HCT116 (cell line): ENCODE measurements at regions not wholly inside any gene's neighbourhood (a gene's known extent, or its start where the extent isn't known, plus 50 kb on each side); places are given as distances from the start of the nearest gene placed in this dataset.

ENCODE experiments used
- ATAC-seq: fragments of 200-7000 bp; cut with Tn5 transposase; 2 replicates; pipeline ENCODE4 v1.9.1; 2020; ENCODE audit warnings: mild to moderate bottlenecking, moderate library complexity
- BruUV-seq: library from RNA; stranded (reverse); fragments of 400-500 nt; replicated peaks from 2 replicates; lab custom pipeline; 2021; lab: Mats Ljungman, UMichigan
- CTCF ChIA-PET: fragments of 300-600 bp; sonication (Branson Sonifier 250); formaldehyde crosslinking; loops from one replicate; lab custom pipeline; 2021; ENCODE audit warnings: antibody characterized with exemption; lab: Charles Lee
- POLR2A ChIA-PET: fragments of 300-600, 350-600 bp; sonication (Branson Sonifier 250); formaldehyde crosslinking; loops from one replicate; lab custom pipeline; 2021; ENCODE audit warnings: antibody characterized with exemption; lab: Charles Lee
- RAD21 ChIA-PET, 2 experiments: fragments of 300-600 bp; sonication (Branson Sonifier 250); formaldehyde crosslinking; loops; one replicate each; lab custom pipeline; 2023; ENCODE audit warnings: low total read pairs in 2 of 2; ENCODE audit not compliant: uncharacterized antibody in 2 of 2, unreplicated experiment in 2 of 2, low non-redundant PET in 1 of 2; lab: Charles Lee
- DNase-seq: peaks from one replicate; pipeline ENCODE4 v3.0.0-alpha.2; 2010; ENCODE audit warnings: low read depth, low spot score
- H2AFZ ChIP-seq: fragments of 200-600 bp; shearing (Covaris generic), sonication (generic); 2 replicates; pipeline ENCODE4 v1.6.1; 2017; ENCODE audit warnings: low read depth, mixed run types, mixed read lengths, antibody characterized with exemption, low read length; ENCODE audit not compliant: poor library complexity, severe bottlenecking
- H3K27ac ChIP-seq: 2 replicates; pipeline ENCODE4 v1.5.1; 2012; ENCODE audit warnings: low read depth, low read length
- H3K27me3 ChIP-seq: fragments of 200-600 bp; sonication (generic); 2 replicates; pipeline ENCODE4 v1.6.1; 2016; ENCODE audit warnings: mixed run types, low read length, mixed read lengths; ENCODE audit not compliant: insufficient read depth
- H3K36me3 ChIP-seq, 2 experiments: fragments of 200-500 bp in 1 of 2; fragments of 200-600 bp in 1 of 2; sonication (Bioruptor generic) in 1 of 2; sonication (generic) in 1 of 2; 2 replicates each; pipeline versions ENCODE4 v1.5.1 to v1.6.1; 2014 to 2016; ENCODE audit warnings: low read length in 2 of 2, inconsistent platforms in 1 of 2, mixed read lengths in 1 of 2, mixed run types in 1 of 2; ENCODE audit not compliant: insufficient read depth in 2 of 2, control insufficient read depth in 1 of 2
- H3K4me1 ChIP-seq, 2 experiments: fragments of 200-600 bp in 1 of 2; sonication (generic) in 1 of 2; 2 replicates each; pipeline versions ENCODE4 v1.5.1 to v1.6.1; 2012 to 2017; ENCODE audit warnings: low read length in 2 of 2, inconsistent platforms in 1 of 2, mild to moderate bottlenecking in 1 of 2, mixed read lengths in 1 of 2, mixed run types in 1 of 2, moderate library complexity in 1 of 2; ENCODE audit not compliant: insufficient read depth in 2 of 2, control insufficient read depth in 1 of 2
- H3K4me2 ChIP-seq: fragments of 200-600 bp; sonication (generic); 2 replicates; pipeline ENCODE4 v1.6.1; 2017; ENCODE audit warnings: mixed run types, low read length, mixed read lengths
- H3K4me3 ChIP-seq, 2 experiments: fragments of 200-600 bp in 1 of 2; sonication (generic) in 1 of 2; replicated peaks in 1 of 2; 2 replicates each; pipeline ENCODE4 v1.5.1; 2011 to 2016; ENCODE audit warnings: low read length in 2 of 2, control low read depth in 1 of 2, low read depth in 1 of 2, mild to moderate bottlenecking in 1 of 2, mixed read lengths in 1 of 2, mixed run types in 1 of 2
- H3K79me2 ChIP-seq: fragments of 200-600 bp; sonication (generic); 2 replicates; pipeline ENCODE4 v1.6.1; 2017; ENCODE audit warnings: mild to moderate bottlenecking, mixed run types, low read length, moderate library complexity, mixed read lengths; ENCODE audit not compliant: insufficient read depth
- H3K9ac ChIP-seq: fragments of 200-600 bp; sonication (generic); 2 replicates; pipeline ENCODE4 v1.6.1; 2016; ENCODE audit warnings: low read length, mixed read lengths
- H3K9me2 ChIP-seq: fragments of 200-600 bp; sonication (generic), shearing (Covaris generic); 2 replicates; pipeline ENCODE4 v1.6.1; 2017; ENCODE audit warnings: mixed run types, mild to moderate bottlenecking, moderate library complexity; ENCODE audit not compliant: insufficient read depth
- H3K9me3 ChIP-seq, 2 experiments: fragments of 200-500 bp in 1 of 2; fragments of 200-600 bp in 1 of 2; sonication (Bioruptor generic) in 1 of 2; sonication (generic) in 1 of 2; 2 replicates each; pipeline ENCODE4 v1.6.1; 2014 to 2017; ENCODE audit warnings: low read length in 2 of 2, mixed read lengths in 2 of 2, inconsistent platforms in 1 of 2, low read depth in 1 of 2, mild to moderate bottlenecking in 1 of 2, mixed run types in 1 of 2, moderate library complexity in 1 of 2; ENCODE audit not compliant: control insufficient read depth in 1 of 2, insufficient read depth in 1 of 2
- H4K20me1 ChIP-seq: fragments of 200-600 bp; sonication (generic), shearing (Covaris generic); 2 replicates; pipeline ENCODE4 v1.6.1; 2017; ENCODE audit warnings: mixed run types, mild to moderate bottlenecking, moderate library complexity; ENCODE audit not compliant: insufficient read depth
- ATF3 ChIP-seq: IDR thresholded peaks from 2 replicates; pipeline ENCODE4 v1.6.1; 2012
- CEBPB ChIP-seq: IDR thresholded peaks from 2 replicates; pipeline ENCODE4 v1.6.1; 2012; ENCODE audit warnings: low read depth
- EGR1 ChIP-seq: IDR thresholded peaks from 2 replicates; pipeline ENCODE4 v1.6.1; 2012; ENCODE audit warnings: low read depth
- ELF1 ChIP-seq: IDR thresholded peaks from 2 replicates; pipeline ENCODE4 v1.6.1; 2012; ENCODE audit warnings: low read depth, borderline replicate concordance
- EZH2 ChIP-seq: fragments of 200-600 bp; sonication (generic); IDR thresholded peaks from 2 replicates; pipeline ENCODE4 v1.6.1; 2017; ENCODE audit warnings: antibody characterized with exemption, mixed run types
- EZH2phosphoT487 ChIP-seq: fragments of 200-600 bp; IDR thresholded peaks from 2 replicates; pipeline ENCODE4 v1.6.1; 2018; ENCODE audit warnings: antibody characterized with exemption, borderline replicate concordance
- FOSL1 ChIP-seq: IDR thresholded peaks from 2 replicates; pipeline ENCODE4 v1.6.1; 2012; ENCODE audit warnings: low read depth
- JUND ChIP-seq: IDR thresholded peaks from 2 replicates; pipeline ENCODE4 v1.6.1; 2012
- RAD21 ChIP-seq: IDR thresholded peaks from 2 replicates; pipeline ENCODE4 v1.6.1; 2012; ENCODE audit warnings: low read depth, mild to moderate bottlenecking
- SIN3A ChIP-seq: IDR thresholded peaks from 2 replicates; pipeline ENCODE4 v1.6.1; 2012; ENCODE audit warnings: low read depth
- SRF ChIP-seq: IDR thresholded peaks from 2 replicates; pipeline ENCODE4 v1.6.1; 2012; ENCODE audit warnings: low read depth
- ZBTB33 ChIP-seq: IDR thresholded peaks from 2 replicates; pipeline ENCODE4 v1.6.1; 2011; ENCODE audit warnings: mild to moderate bottlenecking, low read length, moderate library complexity; ENCODE audit not compliant: insufficient replicate concordance; ENCODE audit errors: extremely low read depth
- ZNF274 ChIP-seq: fragments of 200-500 bp; sonication (Bioruptor generic); IDR thresholded peaks from 2 replicates; pipeline ENCODE4 v1.6.1; 2014; ENCODE audit warnings: mild to moderate bottlenecking, low read depth, low read length, inconsistent platforms
- intact Hi-C: fragments of 100-400 bp; cut with micrococcal nuclease; formaldehyde crosslinking; loops from 2 replicates; pipeline ENCODE4 v1.10.0; 2022
- TF ChIP-seq, protein P1 (sequence below): IDR thresholded peaks from 2 replicates; pipeline ENCODE4 v1.6.1; 2012; ENCODE audit warnings: low read depth

DNA sequence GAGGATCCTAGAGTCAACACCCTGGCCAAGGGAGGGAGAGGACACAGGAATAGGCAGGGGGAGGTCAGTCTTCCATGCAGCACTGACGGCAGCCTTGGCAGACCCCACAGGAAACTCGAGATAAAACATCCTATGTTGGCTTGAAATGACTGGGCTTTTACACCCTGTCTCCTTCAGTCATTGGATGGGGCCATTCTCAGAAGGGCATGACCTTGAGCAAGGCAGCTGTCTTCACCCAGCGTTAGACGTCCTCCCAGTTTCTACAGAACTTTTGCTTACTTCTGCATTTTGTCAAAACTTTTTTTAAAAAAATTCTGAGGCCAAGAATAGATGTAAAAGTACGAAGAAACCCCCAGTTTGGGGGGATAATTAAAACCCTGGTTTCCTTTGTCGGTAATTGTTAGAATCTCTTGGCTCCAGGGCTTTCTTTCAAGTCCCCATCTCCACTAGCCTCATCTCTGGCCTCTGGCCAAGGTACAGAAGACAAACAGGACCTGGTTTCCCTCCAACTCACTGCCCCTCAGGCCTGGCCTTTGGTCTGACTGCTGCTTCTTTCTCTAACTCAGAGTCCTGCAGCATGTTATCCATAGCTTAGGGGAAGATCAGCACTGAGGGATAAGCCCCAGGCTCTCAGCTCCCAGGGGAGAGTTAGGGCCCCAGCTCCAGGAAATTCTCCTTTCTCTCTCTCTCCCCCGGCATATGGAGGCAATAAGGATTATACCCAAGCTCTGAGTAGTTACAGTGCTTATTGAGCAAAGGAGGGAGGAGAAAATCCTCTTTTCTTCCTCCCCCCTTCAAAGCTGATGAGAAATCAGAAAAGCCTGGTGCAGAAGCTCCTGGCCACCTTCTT, 51.6 kb upstream of the KCND3 start:
- no TSS peak for BruUV-seq
- Histone ChIP-seq H3K4me2 (no peak overlapping the region), H3K4me3 (no peak overlapping the region), H3K9me3 (no peaks in the 10 kb centered on the region), H3K9me2 (no peaks in the 10 kb centered on the region), H3K36me3 (no peaks in the 10 kb centered on the region), H3K27ac (no peak overlapping the region), H3K4me1 (no peaks in the 10 kb centered on the region), H3K9ac (no peak overlapping the region), H3K79me2 (no peaks in the 10 kb centered on the region), H2AFZ (no peak overlapping the region), H3K27me3 (peaks cover 84% of the 10 kb centered on the region), H4K20me1 (no peaks in the 10 kb centered on the region)
- ChIA-PET CTCF (no interaction called here), POLR2A (no interaction called here), RAD21 (no interaction called here)
- ATAC-seq, result no peak
- TF ChIP-seq JUND, result no peak
- TF ChIP-seq EZH2phosphoT487, result no peak
- TF ChIP-seq ELF1, result no peak
- TF ChIP-seq SRF, result no peak
- no peak for TF ChIP-seq EGR1
- TF ChIP-seq FOSL1, result no peak
- TF ChIP-seq ATF3, result no peak
- TF ChIP-seq EZH2, result no peak
- TF ChIP-seq ZNF274, result no peak
- TF ChIP-seq SIN3A, result no peak
- TF ChIP-seq, protein P1, sequence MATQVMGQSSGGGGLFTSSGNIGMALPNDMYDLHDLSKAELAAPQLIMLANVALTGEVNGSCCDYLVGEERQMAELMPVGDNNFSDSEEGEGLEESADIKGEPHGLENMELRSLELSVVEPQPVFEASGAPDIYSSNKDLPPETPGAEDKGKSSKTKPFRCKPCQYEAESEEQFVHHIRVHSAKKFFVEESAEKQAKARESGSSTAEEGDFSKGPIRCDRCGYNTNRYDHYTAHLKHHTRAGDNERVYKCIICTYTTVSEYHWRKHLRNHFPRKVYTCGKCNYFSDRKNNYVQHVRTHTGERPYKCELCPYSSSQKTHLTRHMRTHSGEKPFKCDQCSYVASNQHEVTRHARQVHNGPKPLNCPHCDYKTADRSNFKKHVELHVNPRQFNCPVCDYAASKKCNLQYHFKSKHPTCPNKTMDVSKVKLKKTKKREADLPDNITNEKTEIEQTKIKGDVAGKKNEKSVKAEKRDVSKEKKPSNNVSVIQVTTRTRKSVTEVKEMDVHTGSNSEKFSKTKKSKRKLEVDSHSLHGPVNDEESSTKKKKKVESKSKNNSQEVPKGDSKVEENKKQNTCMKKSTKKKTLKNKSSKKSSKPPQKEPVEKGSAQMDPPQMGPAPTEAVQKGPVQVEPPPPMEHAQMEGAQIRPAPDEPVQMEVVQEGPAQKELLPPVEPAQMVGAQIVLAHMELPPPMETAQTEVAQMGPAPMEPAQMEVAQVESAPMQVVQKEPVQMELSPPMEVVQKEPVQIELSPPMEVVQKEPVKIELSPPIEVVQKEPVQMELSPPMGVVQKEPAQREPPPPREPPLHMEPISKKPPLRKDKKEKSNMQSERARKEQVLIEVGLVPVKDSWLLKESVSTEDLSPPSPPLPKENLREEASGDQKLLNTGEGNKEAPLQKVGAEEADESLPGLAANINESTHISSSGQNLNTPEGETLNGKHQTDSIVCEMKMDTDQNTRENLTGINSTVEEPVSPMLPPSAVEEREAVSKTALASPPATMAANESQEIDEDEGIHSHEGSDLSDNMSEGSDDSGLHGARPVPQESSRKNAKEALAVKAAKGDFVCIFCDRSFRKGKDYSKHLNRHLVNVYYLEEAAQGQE, result no peak
- TF ChIP-seq RAD21, result no peak
- TF ChIP-seq CEBPB, result no peak
- TF ChIP-seq ZBTB33, result no peak
- intact Hi-C loops, result no loop called here
- DNase-seq, result no peak
